ENCODE measurements at regions not wholly inside any gene's neighbourhood (a gene's known extent, or its start where the extent isn't known, plus 50 kb on each side); places are given as distances from the start of the nearest gene placed in this dataset.

DNA sequence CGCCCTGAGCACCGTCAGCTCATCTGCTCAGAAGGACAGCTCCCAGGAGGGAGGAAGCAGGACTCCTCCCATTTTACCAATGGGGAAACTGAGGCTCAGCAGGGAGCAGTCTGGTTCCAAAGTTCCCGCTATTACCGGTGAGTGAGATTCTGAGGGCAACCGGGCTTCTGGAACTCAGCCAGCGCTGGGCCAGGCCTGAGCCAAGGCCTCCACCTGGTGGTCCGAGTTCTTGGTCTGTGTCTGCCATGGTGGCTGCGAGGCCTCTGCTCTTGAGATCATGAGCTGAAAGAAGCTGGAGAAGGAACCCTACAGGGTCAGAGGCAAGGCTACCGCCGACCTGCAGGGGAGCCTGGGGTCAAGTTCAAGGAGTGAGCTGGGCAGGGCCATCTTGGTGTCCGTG is 110.8 kb upstream of the GSE1 start:
- TF ChIP-seq EZH2 (IDR thresholded peaks at IDR 0.05; ENCODE audit: insufficient read depth, poor library complexity, severe bottlenecking) (no peak), EZH2phosphoT487 (IDR thresholded peaks at IDR 0.05; ENCODE audit: insufficient read depth, low read depth) (no peak)
- Histone ChIP-seq H3K36me3 (ENCODE audit: low read depth) (no peaks in the 10 kb centered on the region), H3K27me3 (replicated peaks; ENCODE audit: insufficient read depth) (no peaks in the 10 kb centered on the region), H3K9me3 (ENCODE audit: low read depth) (no peaks in the 10 kb centered on the region), H3K4me1 (ENCODE audit: insufficient read depth) (no peaks in the 10 kb centered on the region), H3F3A (ENCODE audit: insufficient read depth) (no peaks in the 10 kb centered on the region), H2AFZ (no peak overlapping the region), H3K27ac (no peak overlapping the region), H3K4me2 (ENCODE audit: unreplicated experiment) (no peak overlapping the region), H3K79me2 (ENCODE audit: insufficient read depth) (peaks cover 12% of the 10 kb centered on the region; the same call in 1 of the 2 replicates), H3K9ac (no peak overlapping the region), H4K20me1 (ENCODE audit: insufficient read depth) (no peaks in the 10 kb centered on the region), H3K4me3 (no peak overlapping the region), H3K9me2 (ENCODE audit: insufficient read depth) (no peaks in the 10 kb centered on the region)
- WGBS, 2 experiments (ENCODE audit: low coverage in 1 of 2, low lambda C conversion rate in 2 of 2, missing lambda C conversion rate in 2 of 2): 88 to 90% methylated on average over 10 to 11 of the region's 11 CpGs
- DNase-seq: no peak
- in situ Hi-C loops (cut with MboI): no loop called here

GRCh38 chr16:85503679-85504231 is 109.4 kb upstream of the GSE1 start:
- no peak overlapping the region for H3K4me3 ChIP-seq
- H3K9me2 ChIP-seq (ENCODE audit: insufficient read depth): no peaks in the 10 kb centered on the region
- H3K9ac ChIP-seq: no peak overlapping the region
- H3K9me3 ChIP-seq (ENCODE audit: low read depth): no peaks in the 10 kb centered on the region
- in situ Hi-C loops (cut with MboI): no loop called here
- TF ChIP-seq EZH2phosphoT487 (IDR thresholded peaks at IDR 0.05; ENCODE audit: insufficient read depth, low read depth) (no peak), EZH2 (IDR thresholded peaks at IDR 0.05; ENCODE audit: insufficient read depth, poor library complexity, severe bottlenecking) (no peak)
- no peaks in the 10 kb centered on the region for H3K27me3 ChIP-seq (replicated peaks; ENCODE audit: insufficient read depth)
- H3K27ac ChIP-seq: no peak overlapping the region
- WGBS, 2 experiments (ENCODE audit: low coverage in 1 of 2, low lambda C conversion rate in 2 of 2, missing lambda C conversion rate in 2 of 2): 85 to 88% methylated on average over 26 of the region's 26 CpGs
- H3F3A ChIP-seq (ENCODE audit: insufficient read depth): no peaks in the 10 kb centered on the region
- H3K79me2 ChIP-seq (ENCODE audit: insufficient read depth): peaks cover 6% of the 10 kb centered on the region; the same call in 1 of the 2 replicates
- no peak overlapping the region for H3K4me2 ChIP-seq (ENCODE audit: unreplicated experiment)
- H4K20me1 ChIP-seq (ENCODE audit: insufficient read depth): no peaks in the 10 kb centered on the region
- DNase-seq: no peak
- no peak overlapping the region for H2AFZ ChIP-seq
- no peaks in the 10 kb centered on the region for H3K4me1 ChIP-seq (ENCODE audit: insufficient read depth)
- H3K36me3 ChIP-seq (ENCODE audit: low read depth): no peaks in the 10 kb centered on the region

- DNase-seq: no peak
- in situ Hi-C loops (cut with MboI): no loop called here
- H3K27me3 ChIP-seq (replicated peaks; ENCODE audit: insufficient read depth): no peaks in the 10 kb centered on the region
- no peak overlapping the region for H2AFZ ChIP-seq
- no peak overlapping the region for H3K9ac ChIP-seq
- H4K20me1 ChIP-seq (ENCODE audit: insufficient read depth): no peaks in the 10 kb centered on the region
- no peak overlapping the region for H3K4me2 ChIP-seq (ENCODE audit: unreplicated experiment)
- no peaks in the 10 kb centered on the region for H3K9me2 ChIP-seq (ENCODE audit: insufficient read depth)
- no peaks in the 10 kb centered on the region for H3K36me3 ChIP-seq (ENCODE audit: low read depth)
- H3K79me2 ChIP-seq (ENCODE audit: insufficient read depth): peaks cover 5% of the 10 kb centered on the region; the same call in 1 of the 2 replicates
- WGBS, 2 experiments (ENCODE audit: low coverage in 1 of 2, low lambda C conversion rate in 2 of 2, missing lambda C conversion rate in 2 of 2): 79 to 81% methylated on average over 9 of the region's 9 CpGs
- no peaks in the 10 kb centered on the region for H3K4me1 ChIP-seq (ENCODE audit: insufficient read depth)
- no peaks in the 10 kb centered on the region for H3K9me3 ChIP-seq (ENCODE audit: low read depth)
- TF ChIP-seq EZH2 (IDR thresholded peaks at IDR 0.05; ENCODE audit: insufficient read depth, poor library complexity, severe bottlenecking): no peak
- no peak for TF ChIP-seq EZH2phosphoT487 (IDR thresholded peaks at IDR 0.05; ENCODE audit: insufficient read depth, low read depth)
- H3K4me3 ChIP-seq: no peak overlapping the region
- no peak overlapping the region for H3K27ac ChIP-seq
- no peaks in the 10 kb centered on the region for H3F3A ChIP-seq (ENCODE audit: insufficient read depth)
Observed at GRCh38 chr16:85504242-85504641, 108.9 kb upstream of the GSE1 start.

GRCh38 chr16:85505794-85506634 is 107.1 kb upstream of the GSE1 start:
- no peaks in the 10 kb centered on the region for H3F3A ChIP-seq (ENCODE audit: insufficient read depth)
- H3K79me2 ChIP-seq (ENCODE audit: insufficient read depth): no peaks in the 10 kb centered on the region; the same call in 1 of the 2 replicates
- DNase-seq: no peak
- H3K36me3 ChIP-seq (ENCODE audit: low read depth): no peaks in the 10 kb centered on the region
- no peak overlapping the region for H3K4me3 ChIP-seq
- 81 to 82% methylated on average over 18 to 20 of the region's 20 CpGs for WGBS, 2 experiments (ENCODE audit: low coverage in 1 of 2, low lambda C conversion rate in 2 of 2, missing lambda C conversion rate in 2 of 2)
- H3K4me2 ChIP-seq (ENCODE audit: unreplicated experiment): no peak overlapping the region
- H3K27me3 ChIP-seq (replicated peaks; ENCODE audit: insufficient read depth): no peaks in the 10 kb centered on the region
- H3K9ac ChIP-seq: no peak overlapping the region
- H3K9me2 ChIP-seq (ENCODE audit: insufficient read depth): no peaks in the 10 kb centered on the region
- no peak overlapping the region for H2AFZ ChIP-seq
- H4K20me1 ChIP-seq (ENCODE audit: insufficient read depth): no peaks in the 10 kb centered on the region
- H3K27ac ChIP-seq: no peak overlapping the region
- H3K4me1 ChIP-seq (ENCODE audit: insufficient read depth): no peaks in the 10 kb centered on the region
- TF ChIP-seq EZH2phosphoT487 (IDR thresholded peaks at IDR 0.05; ENCODE audit: insufficient read depth, low read depth) (no peak), EZH2 (IDR thresholded peaks at IDR 0.05; ENCODE audit: insufficient read depth, poor library complexity, severe bottlenecking) (no peak)
- no peaks in the 10 kb centered on the region for H3K9me3 ChIP-seq (ENCODE audit: low read depth)
- in situ Hi-C loops (cut with MboI): no loop called here
